ENCODE measurements at regions not wholly inside any gene's neighbourhood (a gene's known extent, or its start where the extent isn't known, plus 50 kb on each side); places are given as distances from the start of the nearest gene placed in this dataset.

DNA sequence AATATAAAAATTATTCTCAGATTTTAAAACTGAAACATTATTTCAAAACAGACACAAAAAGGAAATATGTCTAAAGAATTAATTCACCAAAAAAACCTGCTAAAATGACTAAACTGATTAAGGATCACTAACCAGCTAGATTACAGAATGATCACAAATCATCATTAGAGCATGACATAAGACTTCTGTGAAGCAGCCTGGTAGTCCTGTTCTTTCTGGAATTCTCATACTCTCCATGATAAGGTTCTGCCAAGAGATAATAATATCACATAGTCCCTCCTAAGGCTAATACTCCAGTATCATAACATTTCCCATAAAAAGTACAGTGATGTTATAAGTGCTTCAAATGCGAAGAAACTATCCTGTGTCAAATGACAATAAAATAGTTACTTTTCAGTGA, 1814.9 kb downstream of the SLITRK5 start:
- no peak for TF ChIP-seq YY1 (IDR thresholded peaks at IDR 0.05; ENCODE audit: borderline replicate concordance in 1 of 3, control insufficient read depth in 1 of 3, extremely low read depth in 1 of 3, insufficient read depth in 3 of 3, insufficient read length in 1 of 3, insufficient replicate concordance in 2 of 3, low read depth in 1 of 3, low read length in 2 of 3)
- TF ChIP-seq GATA2 (CRISPR knock-in tag; IDR thresholded peaks at IDR 0.05) = no peak
- TF ChIP-seq, protein P1, sequence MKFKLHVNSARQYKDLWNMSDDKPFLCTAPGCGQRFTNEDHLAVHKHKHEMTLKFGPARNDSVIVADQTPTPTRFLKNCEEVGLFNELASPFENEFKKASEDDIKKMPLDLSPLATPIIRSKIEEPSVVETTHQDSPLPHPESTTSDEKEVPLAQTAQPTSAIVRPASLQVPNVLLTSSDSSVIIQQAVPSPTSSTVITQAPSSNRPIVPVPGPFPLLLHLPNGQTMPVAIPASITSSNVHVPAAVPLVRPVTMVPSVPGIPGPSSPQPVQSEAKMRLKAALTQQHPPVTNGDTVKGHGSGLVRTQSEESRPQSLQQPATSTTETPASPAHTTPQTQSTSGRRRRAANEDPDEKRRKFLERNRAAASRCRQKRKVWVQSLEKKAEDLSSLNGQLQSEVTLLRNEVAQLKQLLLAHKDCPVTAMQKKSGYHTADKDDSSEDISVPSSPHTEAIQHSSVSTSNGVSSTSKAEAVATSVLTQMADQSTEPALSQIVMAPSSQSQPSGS (CRISPR knock-in tag; IDR thresholded peaks at IDR 0.05) = no peak
- TF ChIP-seq FOXK2 (conservative IDR thresholded peaks at IDR 0.05 in 1 of 2, IDR thresholded peaks at IDR 0.05 in 1 of 2; ENCODE audit: low read depth in 2 of 2) = no peak
- TF ChIP-seq IRF2 (CRISPR knock-in tag; IDR thresholded peaks at IDR 0.05) = no peak
- TF ChIP-seq HNRNPL (IDR thresholded peaks at IDR 0.05; ENCODE audit: low read depth, low read length) = no peak
- TF ChIP-seq GABPB1 (CRISPR knock-in tag; IDR thresholded peaks at IDR 0.05) = no peak
- TF ChIP-seq MAX (CRISPR knock-in tag; IDR thresholded peaks at IDR 0.05) = no peak
- no peak for TF ChIP-seq SIN3A (IDR thresholded peaks at IDR 0.05; ENCODE audit: borderline replicate concordance in 2 of 2, control insufficient read depth in 1 of 2, low read depth in 2 of 2, low read length in 2 of 2)
- TF ChIP-seq HNRNPUL1 (IDR thresholded peaks at IDR 0.05; ENCODE audit: low read length) = no peak
- TF ChIP-seq CHD2 (IDR thresholded peaks at IDR 0.05; ENCODE audit: low read depth, low read length) = no peak
- no peak for TF ChIP-seq ATF3 (IDR thresholded peaks at IDR 0.05)
- TF ChIP-seq ATF3 (CRISPR knock-in tag; conservative IDR thresholded peaks at IDR 0.05) = no peak

All from K562 (cell line).